Kidney (tissue), 13 donors: ENCODE measurements at regions not wholly inside any gene's neighbourhood (a gene's known extent, or its start where the extent isn't known, plus 50 kb on each side); places are given as distances from the start of the nearest gene placed in this dataset.

Experiments used
- DNase-seq, 5 donors: peaks; one replicate each; pipeline ENCODE4 v3.0.0-alpha.2; 2013 to 2020
- FAIRE-seq: peaks from 2 replicates; lab custom pipeline; 2012; peaks lifted over from hg19 to GRCh38; lab: Jason Lieb, UNC
- H3K27ac ChIP-seq, 2 donors: one replicate each; pipeline ENCODE4 v1.7.0; 2013; ENCODE audit warnings: low read depth in 2 of 2, low read length in 2 of 2, inconsistent platforms in 1 of 2
- H3K27me3 ChIP-seq: one replicate; pipeline ENCODE4 v1.7.1; 2013; ENCODE audit warnings: low read length, inconsistent platforms; ENCODE audit not compliant: control insufficient read depth, insufficient read depth
- H3K36me3 ChIP-seq, 3 donors: one replicate each; pipeline versions ENCODE4 v1.7.0 to v1.7.1; 2013; ENCODE audit warnings: low read length in 3 of 3, control low read depth in 1 of 3, inconsistent platforms in 1 of 3; ENCODE audit not compliant: insufficient read depth in 3 of 3, control insufficient read depth in 2 of 3
- H3K4me1 ChIP-seq, 3 donors: one replicate each; pipeline versions ENCODE4 v1.7.0 to v1.7.1; 2013; ENCODE audit warnings: low read length in 3 of 3, inconsistent platforms in 1 of 3, low read depth in 1 of 3; ENCODE audit not compliant: control insufficient read depth in 2 of 3, insufficient read depth in 2 of 3
- H3K4me3 ChIP-seq, 3 donors: one replicate each; pipeline versions ENCODE4 v1.7.0 to v1.8.1; 2013; ENCODE audit warnings: low read length in 3 of 3, control low read depth in 1 of 3, inconsistent platforms in 1 of 3
- H3K9ac ChIP-seq, 3 donors: one replicate each; pipeline versions ENCODE4 v1.7.0 to v1.7.1; 2013; ENCODE audit warnings: low read length in 3 of 3, control low read depth in 1 of 3, inconsistent platforms in 1 of 3
- H3K9me3 ChIP-seq, 3 donors: one replicate each; pipeline versions ENCODE4 v1.7.0 to v1.7.1; 2013; ENCODE audit warnings: low read length in 3 of 3, control low read depth in 1 of 3, inconsistent platforms in 1 of 3; ENCODE audit not compliant: control insufficient read depth in 2 of 3, insufficient read depth in 1 of 3
- intact Hi-C: fragments of 100-400 bp; cut with DNase I; formaldehyde crosslinking; loops from one replicate; pipeline ENCODE4 v1.11.1; 2022
- TF ChIP-seq, protein P1 (sequence below): IDR thresholded peaks from 3 replicates; pipeline ENCODE4 v1.5.1; 2012; ENCODE audit warnings: mild to moderate bottlenecking, moderate library complexity, borderline replicate concordance; ENCODE audit not compliant: insufficient read depth; ENCODE audit errors: extremely low read depth
- donor health status: control.
- donor health status: control.
- donor health status: control.
- donor health status: control.
- donor health status: control.
- donor health status: DM: yes; HTN: yes; CAD: no.
- donor health status: Normal renal cell carcinoma (clear cell type).

DNA sequence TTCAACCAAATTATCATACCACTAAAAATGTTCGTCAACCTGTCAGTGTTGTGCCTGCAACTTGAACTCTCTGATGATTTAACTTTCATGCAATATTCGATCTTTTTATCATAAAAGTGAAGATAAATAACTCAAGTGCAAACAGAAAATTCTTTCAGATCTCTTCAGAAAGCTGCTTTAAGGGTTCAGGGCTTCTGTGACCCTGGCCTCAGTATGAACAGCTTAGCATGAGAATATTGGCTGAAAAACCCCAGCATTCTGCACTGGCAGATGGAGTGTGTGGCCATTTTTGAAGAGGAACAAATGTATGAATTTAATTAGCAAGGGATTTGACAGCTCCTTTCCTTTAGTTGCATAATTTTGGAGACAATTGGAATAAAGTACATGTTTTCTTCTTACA lies 851.4 kb upstream of the SOX11 start:
- Histone ChIP-seq H3K4me1 (no peaks in the 10 kb centered on the region), H3K27me3 (no peaks in the 10 kb centered on the region), H3K9ac (no peak overlapping the region), H3K36me3 (no peaks in the 10 kb centered on the region), H3K9me3 (no peaks in the 10 kb centered on the region), H3K4me3 (no peak overlapping the region), H3K27ac (no peak overlapping the region)
- DNase-seq (peak in 3 of 5 donors; percentile 25 to 87 (median 38)), FAIRE-seq (no peak)
- TF ChIP-seq, protein P1, sequence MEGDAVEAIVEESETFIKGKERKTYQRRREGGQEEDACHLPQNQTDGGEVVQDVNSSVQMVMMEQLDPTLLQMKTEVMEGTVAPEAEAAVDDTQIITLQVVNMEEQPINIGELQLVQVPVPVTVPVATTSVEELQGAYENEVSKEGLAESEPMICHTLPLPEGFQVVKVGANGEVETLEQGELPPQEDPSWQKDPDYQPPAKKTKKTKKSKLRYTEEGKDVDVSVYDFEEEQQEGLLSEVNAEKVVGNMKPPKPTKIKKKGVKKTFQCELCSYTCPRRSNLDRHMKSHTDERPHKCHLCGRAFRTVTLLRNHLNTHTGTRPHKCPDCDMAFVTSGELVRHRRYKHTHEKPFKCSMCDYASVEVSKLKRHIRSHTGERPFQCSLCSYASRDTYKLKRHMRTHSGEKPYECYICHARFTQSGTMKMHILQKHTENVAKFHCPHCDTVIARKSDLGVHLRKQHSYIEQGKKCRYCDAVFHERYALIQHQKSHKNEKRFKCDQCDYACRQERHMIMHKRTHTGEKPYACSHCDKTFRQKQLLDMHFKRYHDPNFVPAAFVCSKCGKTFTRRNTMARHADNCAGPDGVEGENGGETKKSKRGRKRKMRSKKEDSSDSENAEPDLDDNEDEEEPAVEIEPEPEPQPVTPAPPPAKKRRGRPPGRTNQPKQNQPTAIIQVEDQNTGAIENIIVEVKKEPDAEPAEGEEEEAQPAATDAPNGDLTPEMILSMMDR = no peak
- intact Hi-C loops = no loop called here

DNA sequence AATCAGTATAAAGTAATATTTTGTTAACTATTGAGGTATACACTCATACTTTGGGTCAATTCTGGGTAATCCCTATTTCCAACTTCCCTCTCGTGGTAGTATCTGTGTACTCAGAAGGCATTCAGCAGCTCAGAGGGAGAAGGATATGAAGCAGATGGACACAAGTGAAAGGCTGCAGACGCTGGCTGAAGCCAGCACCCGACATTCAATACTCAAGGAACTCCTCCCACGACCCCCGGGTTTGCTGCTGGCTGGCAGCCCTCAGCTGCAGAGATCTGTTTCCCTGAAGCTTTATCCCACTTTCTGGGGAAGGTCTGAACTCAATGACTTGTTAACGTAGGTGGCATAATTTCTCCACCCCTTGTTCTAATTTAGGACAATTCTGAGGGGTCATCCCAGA lies 847.3 kb upstream of the SOX11 start:
- H3K4me3 ChIP-seq = no peak overlapping the region
- intact Hi-C loops = no loop called here
- TF ChIP-seq, protein P1 = no peak
- H3K4me1 ChIP-seq = no peaks in the 10 kb centered on the region
- FAIRE-seq = no peak
- DNase-seq = peak in 4 of 5 donors; percentile 47 to 77 (median 68)
- no peaks in the 10 kb centered on the region for H3K9me3 ChIP-seq
- no peaks in the 10 kb centered on the region for H3K27me3 ChIP-seq
- no peaks in the 10 kb centered on the region for H3K36me3 ChIP-seq
- H3K27ac ChIP-seq = no peak overlapping the region
- no peak overlapping the region for H3K9ac ChIP-seq

DNA sequence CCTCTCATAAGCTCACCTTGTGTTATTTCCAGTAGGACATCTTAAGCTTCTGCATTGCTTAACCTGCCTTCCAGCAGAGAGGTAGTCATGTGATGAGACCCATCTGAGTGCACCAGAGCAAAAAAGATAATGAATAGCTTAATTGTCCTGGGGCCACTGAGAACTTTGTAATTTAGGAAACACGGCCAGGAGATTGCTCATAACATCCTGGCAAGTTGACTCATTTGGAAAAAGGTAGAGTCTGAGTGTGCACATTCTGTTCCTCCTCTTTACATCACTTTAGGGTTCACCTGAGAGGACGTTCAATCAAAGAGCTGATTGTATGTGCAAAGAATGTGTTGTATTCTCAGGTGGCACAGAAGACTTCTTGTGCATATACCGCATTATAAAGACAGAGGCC lies 830.2 kb upstream of the SOX11 start:
- Histone ChIP-seq H3K4me1 (no peaks in the 10 kb centered on the region), H3K9me3 (no peaks in the 10 kb centered on the region), H3K36me3 (no peaks in the 10 kb centered on the region), H3K27me3 (no peaks in the 10 kb centered on the region), H3K4me3 (no peak overlapping the region), H3K9ac (no peak overlapping the region), H3K27ac (no peak overlapping the region)
- DNase-seq = no peak
- intact Hi-C loops = no loop called here
- FAIRE-seq = no peak
- TF ChIP-seq, protein P1 = no peak

DNA sequence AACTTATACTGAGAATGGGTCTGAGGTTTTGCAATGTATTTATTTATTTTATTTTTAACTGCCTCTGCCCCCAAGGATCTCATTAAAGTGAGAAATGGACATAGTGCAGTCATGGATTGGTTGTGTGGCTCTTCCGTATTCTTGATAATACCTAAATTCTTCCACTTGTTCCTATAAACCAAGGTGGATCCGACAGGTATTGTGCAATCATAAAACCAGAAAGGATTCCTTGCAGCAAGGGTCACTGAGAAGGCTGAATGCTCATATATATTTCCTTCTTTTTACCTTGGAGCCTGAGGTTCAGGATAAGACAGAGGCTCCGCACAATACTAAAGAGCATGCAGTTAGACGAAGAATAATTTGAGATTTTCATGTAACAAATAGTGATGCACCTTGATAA lies 826.0 kb upstream of the SOX11 start:
- TF ChIP-seq, protein P1 = no peak
- Histone ChIP-seq H3K36me3 (no peaks in the 10 kb centered on the region), H3K9ac (no peak overlapping the region), H3K27me3 (no peaks in the 10 kb centered on the region), H3K4me3 (no peak overlapping the region), H3K9me3 (no peaks in the 10 kb centered on the region), H3K4me1 (no peaks in the 10 kb centered on the region), H3K27ac (no peak overlapping the region)
- FAIRE-seq = no peak
- intact Hi-C loops = no loop called here
- DNase-seq = no peak
